Liver (tissue), 3 donors: ENCODE measurements at regions not wholly inside any gene's neighbourhood (a gene's known extent, or its start where the extent isn't known, plus 50 kb on each side); places are given as distances from the start of the nearest gene placed in this dataset.

Experiments
- EGR1 ChIP-seq, 2 donors: IDR thresholded peaks; 2 replicates each; pipeline ENCODE4 v1.6.1; 2016 to 2018; ENCODE audit warnings: antibody characterized with exemption in 2 of 2, low read depth in 2 of 2
- SP1 ChIP-seq: IDR thresholded peaks from 2 replicates; pipeline ENCODE4 v1.6.1; 2018; ENCODE audit warnings: antibody characterized with exemption, mild to moderate bottlenecking
- TAF1 ChIP-seq: conservative IDR thresholded peaks from 2 replicates; pipeline ENCODE4 v1.6.1; 2016; ENCODE audit warnings: antibody characterized with exemption, mild to moderate bottlenecking
- TF ChIP-seq, protein P1 (sequence below): fragments of 150-350 bp; IDR thresholded peaks from 2 replicates; pipeline ENCODE4 v1.5.1; 2017; ENCODE audit warnings: improper control_type of control experiment, low read depth, low read length; ENCODE audit not compliant: missing input control
- TF ChIP-seq, protein P2 (sequence below): IDR thresholded peaks from 2 replicates; pipeline ENCODE4 v1.6.1; 2016; ENCODE audit warnings: antibody characterized with exemption, mild to moderate bottlenecking
- donor health status: healthy.
- donor health status: healthy.

- TF ChIP-seq, protein P1, sequence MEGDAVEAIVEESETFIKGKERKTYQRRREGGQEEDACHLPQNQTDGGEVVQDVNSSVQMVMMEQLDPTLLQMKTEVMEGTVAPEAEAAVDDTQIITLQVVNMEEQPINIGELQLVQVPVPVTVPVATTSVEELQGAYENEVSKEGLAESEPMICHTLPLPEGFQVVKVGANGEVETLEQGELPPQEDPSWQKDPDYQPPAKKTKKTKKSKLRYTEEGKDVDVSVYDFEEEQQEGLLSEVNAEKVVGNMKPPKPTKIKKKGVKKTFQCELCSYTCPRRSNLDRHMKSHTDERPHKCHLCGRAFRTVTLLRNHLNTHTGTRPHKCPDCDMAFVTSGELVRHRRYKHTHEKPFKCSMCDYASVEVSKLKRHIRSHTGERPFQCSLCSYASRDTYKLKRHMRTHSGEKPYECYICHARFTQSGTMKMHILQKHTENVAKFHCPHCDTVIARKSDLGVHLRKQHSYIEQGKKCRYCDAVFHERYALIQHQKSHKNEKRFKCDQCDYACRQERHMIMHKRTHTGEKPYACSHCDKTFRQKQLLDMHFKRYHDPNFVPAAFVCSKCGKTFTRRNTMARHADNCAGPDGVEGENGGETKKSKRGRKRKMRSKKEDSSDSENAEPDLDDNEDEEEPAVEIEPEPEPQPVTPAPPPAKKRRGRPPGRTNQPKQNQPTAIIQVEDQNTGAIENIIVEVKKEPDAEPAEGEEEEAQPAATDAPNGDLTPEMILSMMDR = no peak
- TF ChIP-seq, protein P2, sequence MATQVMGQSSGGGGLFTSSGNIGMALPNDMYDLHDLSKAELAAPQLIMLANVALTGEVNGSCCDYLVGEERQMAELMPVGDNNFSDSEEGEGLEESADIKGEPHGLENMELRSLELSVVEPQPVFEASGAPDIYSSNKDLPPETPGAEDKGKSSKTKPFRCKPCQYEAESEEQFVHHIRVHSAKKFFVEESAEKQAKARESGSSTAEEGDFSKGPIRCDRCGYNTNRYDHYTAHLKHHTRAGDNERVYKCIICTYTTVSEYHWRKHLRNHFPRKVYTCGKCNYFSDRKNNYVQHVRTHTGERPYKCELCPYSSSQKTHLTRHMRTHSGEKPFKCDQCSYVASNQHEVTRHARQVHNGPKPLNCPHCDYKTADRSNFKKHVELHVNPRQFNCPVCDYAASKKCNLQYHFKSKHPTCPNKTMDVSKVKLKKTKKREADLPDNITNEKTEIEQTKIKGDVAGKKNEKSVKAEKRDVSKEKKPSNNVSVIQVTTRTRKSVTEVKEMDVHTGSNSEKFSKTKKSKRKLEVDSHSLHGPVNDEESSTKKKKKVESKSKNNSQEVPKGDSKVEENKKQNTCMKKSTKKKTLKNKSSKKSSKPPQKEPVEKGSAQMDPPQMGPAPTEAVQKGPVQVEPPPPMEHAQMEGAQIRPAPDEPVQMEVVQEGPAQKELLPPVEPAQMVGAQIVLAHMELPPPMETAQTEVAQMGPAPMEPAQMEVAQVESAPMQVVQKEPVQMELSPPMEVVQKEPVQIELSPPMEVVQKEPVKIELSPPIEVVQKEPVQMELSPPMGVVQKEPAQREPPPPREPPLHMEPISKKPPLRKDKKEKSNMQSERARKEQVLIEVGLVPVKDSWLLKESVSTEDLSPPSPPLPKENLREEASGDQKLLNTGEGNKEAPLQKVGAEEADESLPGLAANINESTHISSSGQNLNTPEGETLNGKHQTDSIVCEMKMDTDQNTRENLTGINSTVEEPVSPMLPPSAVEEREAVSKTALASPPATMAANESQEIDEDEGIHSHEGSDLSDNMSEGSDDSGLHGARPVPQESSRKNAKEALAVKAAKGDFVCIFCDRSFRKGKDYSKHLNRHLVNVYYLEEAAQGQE = no peak
- TF ChIP-seq SP1 (no peak), EGR1 (IDR thresholded peaks at IDR 0.05; ENCODE audit: low read depth in 2 of 2) (no peak), TAF1 (no peak)
Observed at GRCh38 chr9:107228496-107229039, 54.5 kb upstream of the RAD23B start.
